Endothelial cell of umbilical vein (primary cell): ENCODE measurements at regions not wholly inside any gene's neighbourhood (a gene's known extent, or its start where the extent isn't known, plus 50 kb on each side); places are given as distances from the start of the nearest gene placed in this dataset.

ENCODE experiments used
- BruUV-seq: library from RNA; stranded (reverse); fragments of 400-500 nt; replicated peaks from 2 replicates; lab custom pipeline; 2021; lab: Mats Ljungman, UMichigan
- CTCF ChIA-PET: fragments of 300-600, 350-600 bp; sonication (Branson Sonifier 250); formaldehyde crosslinking; loops from one replicate; lab custom pipeline; 2021; ENCODE audit warnings: antibody characterized with exemption, inconsistent platforms; lab: Charles Lee
- POLR2A ChIA-PET: fragments of 300-600, 350-600 bp; sonication (Branson Sonifier 250); formaldehyde crosslinking; loops from one replicate; lab custom pipeline; 2021; ENCODE audit warnings: antibody characterized with exemption, inconsistent platforms; lab: Charles Lee
- DNase-seq: peaks from one replicate; pipeline ENCODE4 v3.0.0-alpha.2; 2011; ENCODE audit warnings: low read depth, low spot score
- FAIRE-seq: peaks from 2 replicates; lab custom pipeline; 2011; peaks lifted over from hg19 to GRCh38; lab: Jason Lieb, UNC
- H2AFZ ChIP-seq: 2 replicates; pipeline ENCODE4 v1.6.0; 2012; ENCODE audit warnings: low read depth, low read length, control low read depth, inconsistent platforms
- H3K27ac ChIP-seq: 2 replicates; pipeline ENCODE4 v1.5.1; 2011; ENCODE audit warnings: low read depth, mild to moderate bottlenecking, control low read depth, low read length, moderate library complexity; ENCODE audit not compliant: insufficient read depth
- H3K27me3 ChIP-seq, 2 experiments: 2 replicates each; pipeline versions ENCODE4 v1.6.0 to v1.6.1; 2011; ENCODE audit warnings: low read length in 2 of 2, mixed read lengths in 1 of 2; ENCODE audit not compliant: control insufficient read depth in 2 of 2, insufficient read depth in 2 of 2
- H3K36me3 ChIP-seq, 2 experiments: 2 replicates in 1 of 2; 3 replicates in 1 of 2; pipeline ENCODE4 v1.5.1; 2011; ENCODE audit warnings: low read length in 2 of 2, mild to moderate bottlenecking in 1 of 2, moderate library complexity in 1 of 2; ENCODE audit not compliant: control insufficient read depth in 2 of 2, insufficient read depth in 2 of 2; ENCODE audit errors: extremely low read depth in 1 of 2
- H3K4me1 ChIP-seq: 3 replicates; pipeline ENCODE4 v1.5.1; 2011; ENCODE audit warnings: mild to moderate bottlenecking, low read length; ENCODE audit not compliant: control insufficient read depth, insufficient read depth; ENCODE audit errors: extremely low read depth
- H3K4me2 ChIP-seq: 2 replicates; pipeline ENCODE4 v1.6.1; 2011; ENCODE audit warnings: low read length, control low read depth, mixed read lengths; ENCODE audit not compliant: insufficient read depth
- H3K4me3 ChIP-seq, 3 experiments: fragments of 200-600 bp in 1 of 3; sonication (generic), shearing (Covaris generic) in 1 of 3; replicated peaks in 1 of 3; 2 replicates each; pipeline ENCODE4 v1.5.1; 2011 to 2016; ENCODE audit warnings: control low read depth in 3 of 3, low read length in 3 of 3, mild to moderate bottlenecking in 2 of 3, inconsistent platforms in 1 of 3, low read depth in 1 of 3, moderate library complexity in 1 of 3; ENCODE audit not compliant: insufficient read depth in 1 of 3
- H3K79me2 ChIP-seq: 2 replicates; pipeline ENCODE4 v1.6.0; 2012; ENCODE audit warnings: low read length, inconsistent platforms; ENCODE audit not compliant: control insufficient read depth, insufficient read depth
- H3K9ac ChIP-seq: replicated peaks from 2 replicates; pipeline ENCODE3; 2011; ENCODE audit warnings: low read length, control low read depth; ENCODE audit not compliant: insufficient read depth; ENCODE audit errors: extremely low read depth
- H3K9me1 ChIP-seq: replicated peaks from 3 replicates; pipeline ENCODE4 v1.6.0; 2011; ENCODE audit warnings: mild to moderate bottlenecking, low read length; ENCODE audit not compliant: control insufficient read depth, insufficient read depth; ENCODE audit errors: extremely low read depth
- H3K9me3 ChIP-seq: replicated peaks from 2 replicates; pipeline ENCODE4 v1.5.1; 2012; ENCODE audit warnings: low read length, inconsistent platforms; ENCODE audit not compliant: control insufficient read depth, insufficient read depth
- H4K20me1 ChIP-seq: replicated peaks from 2 replicates; pipeline ENCODE3; 2011; ENCODE audit warnings: mild to moderate bottlenecking, low read length; ENCODE audit not compliant: control insufficient read depth, insufficient read depth; ENCODE audit errors: extremely low read depth
- CTCF ChIP-seq, 2 donors: IDR thresholded peaks; 1 replicate in 1 of 2; 2 replicates in 1 of 2; pipeline ENCODE4 v1.5.1; 2011; ENCODE audit warnings: low read length in 2 of 2, mild to moderate bottlenecking in 2 of 2, moderate library complexity in 2 of 2, control low read depth in 1 of 2, inconsistent platforms in 1 of 2, low read depth in 1 of 2; ENCODE audit not compliant: insufficient read depth in 1 of 2; ENCODE audit errors: extremely low read depth in 1 of 2
- EZH2 ChIP-seq: IDR thresholded peaks from 2 replicates; pipeline ENCODE4 v1.6.1; 2012; ENCODE audit warnings: borderline replicate concordance, low read depth, mild to moderate bottlenecking, moderate library complexity, low read length, inconsistent platforms; ENCODE audit not compliant: severe bottlenecking
- FOS ChIP-seq: IDR thresholded peaks from 2 replicates; pipeline ENCODE4 v1.6.1; 2011; ENCODE audit warnings: mild to moderate bottlenecking, low read length, moderate library complexity, borderline replicate concordance; ENCODE audit not compliant: insufficient read depth
- GATA2 ChIP-seq: IDR thresholded peaks from 2 replicates; pipeline ENCODE4 v1.7.0; 2011; ENCODE audit warnings: low read depth, mild to moderate bottlenecking, moderate library complexity, mixed read lengths, low read length; ENCODE audit not compliant: insufficient read length, insufficient read depth
- JUN ChIP-seq: IDR thresholded peaks from 2 replicates; pipeline ENCODE4 v1.6.1; 2011; ENCODE audit warnings: borderline replicate concordance, low read depth; ENCODE audit not compliant: insufficient read length, insufficient read depth
- MAX ChIP-seq: IDR thresholded peaks from 2 replicates; pipeline ENCODE4 v1.6.1; 2011; ENCODE audit not compliant: insufficient read depth, insufficient read length
- MYC ChIP-seq: IDR thresholded peaks from one replicate; pipeline ENCODE4 v1.6.1; 2011; ENCODE audit warnings: mild to moderate bottlenecking, low read depth, low read length
- POLR2A ChIP-seq: IDR thresholded peaks from 2 replicates; pipeline ENCODE4 v1.6.1; 2012; ENCODE audit warnings: low read depth, mild to moderate bottlenecking, control low read depth, low read length
- POLR2AphosphoS5 ChIP-seq: IDR thresholded peaks from 2 replicates; pipeline ENCODE4 v1.6.1; 2012; ENCODE audit warnings: low read depth, mild to moderate bottlenecking, control low read depth, low read length, moderate library complexity; ENCODE audit not compliant: insufficient read depth
- dilution Hi-C: fragments of 300-500 bp; cut with MboI; formaldehyde crosslinking; loops from one replicate; pipeline ENCODE4 v1.15.0; 2019; ENCODE audit warnings: low sequenced_read_pairs; ENCODE audit not compliant: extremely low pct_ligation_motif_present
- intact Hi-C: fragments of 100-400 bp; cut with micrococcal nuclease; formaldehyde crosslinking; loops from one replicate; pipeline ENCODE4 v1.10.0; 2022

- no peak overlapping the region for H3K4me2 ChIP-seq
- H3K9me1 ChIP-seq, result no peaks in the 10 kb centered on the region
- intact Hi-C loops, result no loop called here
- H3K4me3 ChIP-seq, result no peak overlapping the region
- ChIA-PET POLR2A (no interaction called here), CTCF (no interaction called here)
- BruUV-seq, result no TSS peak
- H3K9me3 ChIP-seq, result no peaks in the 10 kb centered on the region
- no peaks in the 10 kb centered on the region for H3K4me1 ChIP-seq
- FAIRE-seq (no peak), DNase-seq (no peak)
- no peak overlapping the region for H3K9ac ChIP-seq
- no peak for TF ChIP-seq EZH2
- no peaks in the 10 kb centered on the region for H3K27me3 ChIP-seq
- no peaks in the 10 kb centered on the region for H3K36me3 ChIP-seq
- no peak overlapping the region for H3K27ac ChIP-seq
- dilution Hi-C loops, result no loop called here
- H2AFZ ChIP-seq, result no peak overlapping the region
- H4K20me1 ChIP-seq, result no peaks in the 10 kb centered on the region
- H3K79me2 ChIP-seq, result no peaks in the 10 kb centered on the region
These were observed 96.3 kb upstream of the ALDH1A3 start for GRCh38 chr15:100783291-100783690.

GRCh38 chr15:100783760-100784492, 95.7 kb upstream of the ALDH1A3 start:
- Histone ChIP-seq H3K79me2 (no peaks in the 10 kb centered on the region), H3K4me2 (no peak overlapping the region), H3K27me3 (no peaks in the 10 kb centered on the region), H3K4me3 (no peak overlapping the region), H3K4me1 (no peaks in the 10 kb centered on the region), H3K9ac (no peak overlapping the region), H3K9me3 (no peaks in the 10 kb centered on the region), H3K27ac (no peak overlapping the region), H2AFZ (no peak overlapping the region), H3K36me3 (no peaks in the 10 kb centered on the region), H4K20me1 (no peaks in the 10 kb centered on the region), H3K9me1 (no peaks in the 10 kb centered on the region)
- dilution Hi-C loops (no loop called here), intact Hi-C loops (no loop called here)
- CTCF ChIA-PET, result interaction anchor here (0.7 kb wide), 1 partner anchor 112 kb away, joined by 3 read pairs; no protein-coding TSS in a partner anchor
- DNase-seq, result no peak
- BruUV-seq, result no TSS peak
- TF ChIP-seq MAX (no peak), CTCF (IDR thresholded peaks at IDR 0.05; ENCODE audit: extremely low read depth in 1 of 2, insufficient read depth in 1 of 2, low read depth in 1 of 2, low read length in 2 of 2) (no peak), JUN (no peak), MYC (no peak), EZH2 (no peak), POLR2A (no peak), GATA2 (no peak), POLR2AphosphoS5 (no peak), FOS (no peak)
- POLR2A ChIA-PET, result no interaction called here
- FAIRE-seq, result no peak
